H1 (cell line): ENCODE measurements at regions not wholly inside any gene's neighbourhood (a gene's known extent, or its start where the extent isn't known, plus 50 kb on each side); places are given as distances from the start of the nearest gene placed in this dataset.

Experiments
- CHD7 ChIP-seq: fragments of 300-600 bp; sonication (generic); IDR thresholded peaks from 2 replicates; pipeline ENCODE4 v1.7.1; 2012; ENCODE audit warnings: low read length, moderate library complexity, mild to moderate bottlenecking, inconsistent platforms; ENCODE audit not compliant: insufficient replicate concordance
- HDAC2 ChIP-seq, 2 experiments: fragments of 300-600 bp in 1 of 2; sonication (generic) in 1 of 2; IDR thresholded peaks; 2 replicates each; pipeline ENCODE4 v1.6.1; 2011 to 2012; ENCODE audit warnings: low read depth in 2 of 2, low read length in 2 of 2, mild to moderate bottlenecking in 2 of 2, moderate library complexity in 2 of 2, borderline replicate concordance in 1 of 2, inconsistent platforms in 1 of 2
- JUND ChIP-seq: IDR thresholded peaks from 2 replicates; pipeline ENCODE4 v1.6.1; 2011; ENCODE audit warnings: mild to moderate bottlenecking, improper control_type of control experiment, low read length
- RBBP5 ChIP-seq: IDR thresholded peaks from 2 replicates; pipeline ENCODE4 v1.7.1; 2012; ENCODE audit warnings: low read depth, mild to moderate bottlenecking, inconsistent platforms, low read length, moderate library complexity, borderline replicate concordance
- SIN3A ChIP-seq, 2 experiments: IDR thresholded peaks in 1 of 2; conservative IDR thresholded peaks in 1 of 2; 2 replicates each; pipeline ENCODE4 v1.6.1; 2011 to 2012; ENCODE audit warnings: low read length in 2 of 2, improper control_type of control experiment in 1 of 2, low read depth in 1 of 2, mild to moderate bottlenecking in 1 of 2
- SRF ChIP-seq: IDR thresholded peaks from 2 replicates; pipeline ENCODE4 v1.6.1; 2011; ENCODE audit warnings: mild to moderate bottlenecking, low read depth, low read length, moderate library complexity

GRCh38 chr9:21729648-21730047, 72.8 kb upstream of the MTAP start (continued):
- TF ChIP-seq HDAC2 (IDR thresholded peaks at IDR 0.05; ENCODE audit: borderline replicate concordance in 1 of 2, low read depth in 2 of 2, low read length in 2 of 2) (no peak), SIN3A (conservative IDR thresholded peaks at IDR 0.05 in 1 of 2, IDR thresholded peaks at IDR 0.05 in 1 of 2; ENCODE audit: low read depth in 1 of 2, low read length in 2 of 2) (no peak), RBBP5 (no peak), SRF (no peak), CHD7 (no peak), JUND (no peak)
